ENCODE measurements at regions not wholly inside any gene's neighbourhood (a gene's known extent, or its start where the extent isn't known, plus 50 kb on each side); places are given as distances from the start of the nearest gene placed in this dataset.
"Not testable (repeated sequence)": the region's sequence is repeated elsewhere in the genome, so short reads cannot be mapped to it uniquely, and the experiment has no call there.

DNA sequence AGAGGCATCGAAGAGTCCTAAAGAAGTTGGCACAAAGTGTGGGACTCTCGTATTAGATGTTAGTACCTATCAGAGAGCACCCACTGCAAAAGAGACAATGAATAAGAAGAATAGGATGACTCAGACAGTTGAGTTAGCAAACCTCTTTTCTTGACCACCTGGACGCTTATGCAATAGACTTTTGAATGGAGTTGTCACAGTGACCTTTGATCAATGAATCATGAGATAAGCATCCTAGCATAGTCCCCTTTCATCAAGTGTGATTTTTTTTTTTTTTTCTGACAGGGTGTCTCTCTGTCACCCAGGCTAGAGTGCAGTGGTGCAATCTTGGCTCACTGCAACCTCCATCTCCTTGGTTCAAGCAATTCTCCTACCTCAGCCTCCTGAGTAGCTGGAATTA lies 1417.9 kb upstream of the GOT2 start:
- H3K27me3 Mint-ChIP-seq = no peaks in the 10 kb centered on the region
- no peak overlapping the region for H3K4me3 Mint-ChIP-seq
- H3K4me1 Mint-ChIP-seq = no peaks in the 10 kb centered on the region
- ATAC-seq (no peak), DNase-seq (no peak)
- no peaks in the 10 kb centered on the region for H3K36me3 Mint-ChIP-seq
- no peak overlapping the region for H3K27ac Mint-ChIP-seq
- POLR2A ChIA-PET = no interaction called here
- H3K9me3 Mint-ChIP-seq = peaks cover 5 to 31% (median 16%) of the 10 kb centered on the region in 9 donors

DNA sequence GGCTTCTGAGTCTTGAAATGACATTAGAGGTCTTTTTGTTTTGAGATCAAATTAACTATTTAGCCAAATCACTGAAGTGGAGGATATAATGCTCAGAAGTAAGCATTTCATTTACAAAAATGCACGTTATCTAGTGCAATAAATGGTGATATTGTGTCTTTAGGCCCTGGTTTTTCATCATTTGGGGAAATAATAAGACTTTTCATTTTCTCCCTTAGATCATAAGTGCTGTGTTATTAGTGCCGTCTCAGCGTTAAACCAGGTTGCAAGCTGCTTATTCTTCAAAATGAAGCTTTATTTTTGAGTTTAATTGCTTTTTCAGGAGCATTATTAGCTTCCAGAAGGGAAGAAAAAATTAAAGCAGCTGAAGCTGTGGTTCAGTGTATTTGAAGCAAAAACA lies 1416.8 kb upstream of the GOT2 start:
- Mint-ChIP-seq H3K36me3 (no peaks in the 10 kb centered on the region), H3K4me1 (no peaks in the 10 kb centered on the region), H3K9me3 (peaks cover 5 to 27% (median 16%) of the 10 kb centered on the region in 9 donors), H3K27ac (no peak overlapping the region), H3K4me3 (no peak overlapping the region), H3K27me3 (no peaks in the 10 kb centered on the region)
- no peak for DNase-seq
- POLR2A ChIA-PET = no interaction called here
- ATAC-seq = no peak

DNA sequence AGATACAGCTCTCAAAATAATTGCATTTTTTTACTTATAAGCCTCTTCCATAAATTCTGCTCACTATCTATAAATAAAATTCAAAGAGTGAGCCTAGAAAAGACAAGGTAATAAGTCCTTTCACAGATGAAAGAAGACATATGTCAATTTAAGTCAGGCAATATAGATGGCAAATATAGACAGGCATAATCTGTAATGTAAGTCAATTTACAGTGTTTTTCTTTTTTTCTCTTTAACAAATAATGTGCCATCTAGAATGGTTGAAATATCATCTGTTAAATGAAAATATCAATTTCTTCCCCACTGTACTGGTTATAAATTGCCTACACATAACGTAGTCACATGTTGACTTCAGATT lies 1409.2 kb upstream of the GOT2 start:
- Mint-ChIP-seq H3K27me3 (no peaks in the 10 kb centered on the region), H3K4me1 (no peaks in the 10 kb centered on the region), H3K27ac (no peak overlapping the region), H3K9me3 (peaks cover 5 to 26% (median 17%) of the 10 kb centered on the region in 9 donors), H3K4me3 (no peak overlapping the region), H3K36me3 (peaks cover 0 to 2% (median 0%) of the 10 kb centered on the region in 3 donors)
- DNase-seq (no peak), ATAC-seq (no peak)
- POLR2A ChIA-PET = no interaction called here

DNA sequence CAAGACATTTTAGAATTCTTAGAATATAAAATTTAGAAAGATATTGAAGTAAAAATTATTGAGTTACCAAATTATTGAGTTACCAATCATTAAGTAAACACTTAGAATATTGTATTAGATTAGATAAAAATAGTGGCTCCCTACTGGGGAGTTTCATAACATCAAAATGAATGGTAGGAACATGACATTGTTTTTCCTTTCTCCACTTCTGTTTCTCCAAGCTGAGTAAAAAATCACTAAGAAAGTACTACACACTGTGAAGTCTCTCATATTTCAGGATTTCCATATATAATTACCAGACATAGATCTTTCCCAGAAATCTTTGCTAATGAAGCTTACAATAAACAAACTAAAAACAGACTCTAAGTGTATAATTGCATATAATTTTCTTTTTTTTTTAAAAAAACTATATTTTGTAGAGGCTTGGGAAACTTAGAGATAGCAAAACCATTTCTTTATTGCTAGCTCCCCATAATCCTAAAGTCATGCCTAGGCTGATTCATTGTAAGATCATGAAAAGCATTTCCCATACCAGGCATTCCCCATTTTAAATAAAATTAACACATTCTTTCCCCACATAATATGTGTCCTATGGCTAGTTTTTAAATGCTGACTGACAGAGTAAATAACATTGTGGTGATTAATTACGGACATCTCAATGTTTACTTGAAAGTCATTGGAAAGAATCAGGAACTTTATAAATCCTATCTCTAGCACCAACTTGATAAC lies 1408.7 kb upstream of the GOT2 start:
- H3K27me3 Mint-ChIP-seq = no peaks in the 10 kb centered on the region
- no peak overlapping the region for H3K4me3 Mint-ChIP-seq
- ATAC-seq (no peak), DNase-seq (no peak)
- no peaks in the 10 kb centered on the region for H3K4me1 Mint-ChIP-seq
- H3K9me3 Mint-ChIP-seq = peaks cover 9 to 26% (median 16%) of the 10 kb centered on the region in 9 donors
- H3K27ac Mint-ChIP-seq = no peak overlapping the region
- POLR2A ChIA-PET = no interaction called here
- H3K36me3 Mint-ChIP-seq = peaks cover 0 to 8% (median 0%) of the 10 kb centered on the region in 3 donors

DNA sequence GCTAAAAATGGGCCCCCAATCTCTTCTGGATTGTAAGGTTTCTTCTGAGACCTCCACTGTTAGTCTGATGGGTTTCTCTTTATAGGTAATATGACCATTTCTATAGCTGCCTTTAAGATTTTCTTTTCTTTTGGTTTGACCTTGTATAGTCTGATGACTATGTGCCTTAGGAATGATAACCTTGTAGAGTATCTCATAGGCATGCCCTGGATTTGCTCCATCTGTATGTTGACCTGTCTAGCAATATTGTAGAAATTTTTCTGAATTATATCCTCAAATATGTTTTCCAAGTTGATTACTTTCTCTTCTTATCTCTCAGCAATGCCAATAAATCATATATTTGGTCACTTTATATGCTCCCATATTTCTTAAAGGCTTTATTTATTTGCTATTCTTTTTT lies 1403.8 kb upstream of the GOT2 start:
- Mint-ChIP-seq H3K36me3 (peaks cover 0 to 8% (median 0%) of the 10 kb centered on the region in 3 donors), H3K27ac (no peak overlapping the region), H3K27me3 (no peaks in the 10 kb centered on the region), H3K4me3 (no peak overlapping the region), H3K4me1 (no peaks in the 10 kb centered on the region), H3K9me3 (peaks cover 19 to 54% (median 25%) of the 10 kb centered on the region in 9 donors)
- DNase-seq (no peak), ATAC-seq (no peak)
- POLR2A ChIA-PET = no interaction called here

DNA sequence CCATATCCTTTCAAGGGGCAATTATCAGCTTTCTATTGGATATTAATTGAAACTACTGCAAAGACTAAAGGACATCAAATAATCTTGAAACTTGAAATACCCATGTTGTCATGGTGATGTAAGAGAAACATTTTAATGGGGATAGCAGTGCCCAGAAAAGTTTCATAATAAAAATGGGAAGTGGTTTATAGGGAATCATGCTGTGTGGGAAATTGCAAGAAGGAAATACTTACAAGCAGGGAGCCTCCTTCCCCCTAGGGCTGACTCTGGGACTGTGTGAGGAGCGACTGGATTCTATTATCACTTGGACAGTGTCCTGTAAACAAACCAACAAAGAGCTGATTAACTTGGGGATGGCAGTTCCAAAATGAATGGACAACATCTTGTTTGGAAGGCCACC lies 1393.1 kb upstream of the GOT2 start:
- Mint-ChIP-seq H3K27ac (no peak overlapping the region), H3K4me1 (no peaks in the 10 kb centered on the region), H3K27me3 (no peaks in the 10 kb centered on the region), H3K9me3 (peaks cover 0 to 51% (median 10%) of the 10 kb centered on the region in 9 donors), H3K36me3 (no peaks in the 10 kb centered on the region), H3K4me3 (no peak overlapping the region)
- POLR2A ChIA-PET = no interaction called here
- ATAC-seq = no peak
- no peak for DNase-seq

DNA sequence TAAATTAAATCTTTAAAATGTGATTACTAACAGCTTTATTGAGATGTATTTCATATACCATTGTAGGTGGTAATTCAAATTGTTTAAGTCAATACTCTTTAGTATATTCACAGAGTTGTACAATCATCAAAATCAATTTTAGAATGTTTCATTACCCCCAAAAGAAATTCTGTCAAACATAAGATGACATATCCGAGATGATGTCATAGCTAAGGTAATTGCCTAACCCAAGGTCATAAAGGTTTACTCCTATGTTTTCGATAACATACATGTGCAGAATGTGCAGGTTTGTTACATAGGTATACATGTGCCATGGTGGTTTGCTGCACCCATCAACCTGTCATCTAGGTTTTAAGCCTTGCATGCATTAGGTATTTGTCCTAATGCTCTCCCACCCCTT lies 1392.0 kb upstream of the GOT2 start:
- not testable (repeated sequence) for H3K27ac Mint-ChIP-seq, H3K4me3 Mint-ChIP-seq, H3K27me3 Mint-ChIP-seq, H3K4me1 Mint-ChIP-seq, H3K36me3 Mint-ChIP-seq, ATAC-seq, DNase-seq
- POLR2A ChIA-PET = interaction anchor here (0.6 kb wide), 1 partner anchor 1289 kb away, joined by 4 read pairs; no protein-coding TSS in a partner anchor
- peaks cover 0 to 46% (median 11%) of the 10 kb centered on the region in 9 donors for H3K9me3 Mint-ChIP-seq

DNA sequence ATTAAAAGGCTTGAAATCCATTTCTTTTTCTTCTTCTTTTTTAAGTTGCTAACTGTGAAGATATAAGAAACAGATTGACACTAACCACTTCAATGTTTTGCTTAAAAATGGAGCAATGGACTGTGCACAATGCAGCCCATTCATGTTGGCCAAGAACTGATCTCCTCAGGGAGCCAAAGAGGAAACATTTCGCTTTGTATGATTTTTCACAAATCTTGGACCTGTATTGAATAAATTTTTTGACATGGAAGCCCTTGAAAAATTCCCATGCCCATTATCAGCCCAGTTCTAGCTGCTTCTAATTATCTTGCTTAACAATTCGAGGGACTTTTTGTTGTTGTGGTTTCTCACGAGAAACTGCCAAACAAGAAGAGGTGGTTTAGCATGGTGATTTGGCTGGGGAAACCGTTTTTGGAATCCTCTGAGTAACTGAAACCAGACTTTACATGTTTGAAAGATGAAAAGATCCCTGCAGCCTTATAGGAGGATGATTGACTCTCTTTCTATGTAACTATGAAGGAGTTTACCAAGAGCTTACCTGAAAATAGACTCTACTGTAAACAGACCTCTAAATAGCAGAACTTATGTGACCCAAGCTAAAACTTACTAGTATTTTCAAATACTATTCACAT lies 1389.4 kb upstream of the GOT2 start:
- ATAC-seq = no peak
- Mint-ChIP-seq H3K27ac (no peak overlapping the region), H3K9me3 (peaks cover 0 to 38% (median 12%) of the 10 kb centered on the region in 9 donors), H3K4me1 (no peaks in the 10 kb centered on the region), H3K4me3 (no peak overlapping the region), H3K36me3 (no peaks in the 10 kb centered on the region), H3K27me3 (no peaks in the 10 kb centered on the region)
- POLR2A ChIA-PET = no interaction called here
- DNase-seq = no peak

DNA sequence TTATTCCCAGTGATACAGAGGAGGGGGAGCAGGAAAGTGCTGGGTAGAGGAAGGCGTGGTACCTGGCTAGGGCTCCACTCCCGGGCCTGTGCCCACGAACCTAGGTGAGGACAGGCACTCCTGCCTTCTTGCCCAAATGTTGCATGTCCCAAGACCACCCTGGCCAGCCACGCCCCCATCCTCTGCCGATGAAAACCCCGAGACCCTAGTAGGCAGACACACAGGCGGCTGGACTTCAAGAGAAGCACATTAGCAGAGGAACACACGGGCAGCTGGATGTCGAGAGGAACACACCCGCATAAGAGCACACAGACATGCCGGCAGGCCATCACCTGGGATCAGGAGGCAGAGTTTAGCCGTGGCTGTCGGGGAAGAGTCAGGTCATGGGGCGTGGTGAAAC lies 1386.5 kb upstream of the GOT2 start:
- Mint-ChIP-seq H3K9me3 (peaks cover 0 to 27% (median 5%) of the 10 kb centered on the region in 9 donors), H3K27ac (no peak overlapping the region), H3K4me1 (no peaks in the 10 kb centered on the region), H3K27me3 (no peaks in the 10 kb centered on the region), H3K4me3 (no peak overlapping the region), H3K36me3 (no peaks in the 10 kb centered on the region)
- no peak for ATAC-seq
- POLR2A ChIA-PET = no interaction called here
- no peak for DNase-seq

DNA sequence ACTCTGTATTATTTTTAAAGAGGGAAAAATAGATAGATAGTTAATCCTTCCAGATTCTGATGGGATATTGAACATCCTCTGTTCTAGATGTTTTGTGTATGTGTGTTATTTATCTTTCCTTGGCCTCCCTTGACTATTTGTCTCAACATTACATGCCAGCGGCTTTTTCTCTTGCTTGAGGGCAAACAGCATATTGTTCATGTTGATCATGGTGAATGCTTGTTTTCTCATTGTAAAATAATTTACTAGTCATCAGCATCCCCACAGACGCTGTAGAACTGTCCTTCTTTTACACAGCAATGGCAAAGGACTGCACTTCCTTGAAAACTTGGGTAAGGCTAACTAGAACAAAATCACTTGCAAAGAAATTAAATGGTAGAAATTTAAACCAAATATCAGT lies 1376.4 kb upstream of the GOT2 start:
- no peak overlapping the region for H3K4me3 Mint-ChIP-seq
- peaks cover 0 to 22% (median 9%) of the 10 kb centered on the region in 9 donors for H3K9me3 Mint-ChIP-seq
- no peaks in the 10 kb centered on the region for H3K27me3 Mint-ChIP-seq
- H3K4me1 Mint-ChIP-seq = peaks cover 0 to 3% (median 2%) of the 10 kb centered on the region in 4 donors
- H3K27ac Mint-ChIP-seq = peak overlapping the region in 1 of 10 donors; percentile 50
- no peak for DNase-seq
- POLR2A ChIA-PET = no interaction called here
- ATAC-seq = no peak
- H3K36me3 Mint-ChIP-seq = no peaks in the 10 kb centered on the region

DNA sequence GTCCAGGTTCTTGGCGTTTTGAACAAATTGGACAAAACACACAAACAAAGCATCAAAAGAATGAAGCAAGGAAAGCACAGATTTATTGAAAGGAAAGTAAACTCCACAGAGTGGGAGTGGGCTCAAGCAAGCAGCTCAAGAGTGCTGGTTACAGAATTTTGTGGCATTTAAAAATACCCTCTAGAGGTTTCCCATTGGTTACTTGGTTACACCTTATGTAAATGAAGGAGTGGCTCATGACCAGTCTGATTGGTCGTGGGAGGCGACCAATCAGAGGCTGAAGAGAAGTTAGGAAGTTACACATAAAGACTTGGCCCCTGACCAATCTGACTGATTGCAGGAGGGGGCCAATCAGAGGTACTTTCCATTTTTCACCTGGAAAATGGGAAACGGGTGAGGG lies 1373.8 kb upstream of the GOT2 start:
- no peaks in the 10 kb centered on the region for H3K36me3 Mint-ChIP-seq
- peaks cover 0 to 3% (median 2%) of the 10 kb centered on the region in 4 donors for H3K4me1 Mint-ChIP-seq
- H3K4me3 Mint-ChIP-seq = no peak overlapping the region
- POLR2A ChIA-PET = no interaction called here
- no peak overlapping the region for H3K27ac Mint-ChIP-seq
- H3K9me3 Mint-ChIP-seq = peaks cover 5 to 25% (median 9%) of the 10 kb centered on the region in 9 donors
- H3K27me3 Mint-ChIP-seq = no peaks in the 10 kb centered on the region
- DNase-seq (no peak), ATAC-seq (no peak)

DNA sequence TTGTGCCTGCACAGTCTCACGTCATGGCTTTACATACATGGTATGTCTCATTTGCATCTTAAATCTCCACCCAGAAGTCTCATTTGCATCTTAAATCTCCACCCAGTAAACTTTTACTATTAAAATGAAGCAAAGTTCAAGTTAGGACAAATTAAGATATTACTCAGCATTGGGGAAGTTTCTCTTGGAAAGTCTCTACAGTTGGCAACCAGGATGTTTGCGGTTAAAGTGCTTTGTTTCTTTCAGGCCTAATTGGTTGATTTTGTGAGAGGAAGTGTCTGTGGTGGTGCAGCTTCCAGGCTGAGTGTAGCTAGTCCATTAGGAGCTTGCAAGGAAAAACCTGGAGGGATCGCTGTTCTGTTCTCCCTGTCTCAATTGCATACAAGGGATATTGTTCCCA lies 1373.3 kb upstream of the GOT2 start:
- Mint-ChIP-seq H3K27ac (no peak overlapping the region), H3K4me3 (no peak overlapping the region), H3K9me3 (peaks cover 5 to 25% (median 8%) of the 10 kb centered on the region in 9 donors), H3K36me3 (no peaks in the 10 kb centered on the region), H3K4me1 (peaks cover 0 to 3% (median 2%) of the 10 kb centered on the region in 4 donors), H3K27me3 (no peaks in the 10 kb centered on the region)
- POLR2A ChIA-PET = no interaction called here
- no peak for ATAC-seq
- no peak for DNase-seq

DNA sequence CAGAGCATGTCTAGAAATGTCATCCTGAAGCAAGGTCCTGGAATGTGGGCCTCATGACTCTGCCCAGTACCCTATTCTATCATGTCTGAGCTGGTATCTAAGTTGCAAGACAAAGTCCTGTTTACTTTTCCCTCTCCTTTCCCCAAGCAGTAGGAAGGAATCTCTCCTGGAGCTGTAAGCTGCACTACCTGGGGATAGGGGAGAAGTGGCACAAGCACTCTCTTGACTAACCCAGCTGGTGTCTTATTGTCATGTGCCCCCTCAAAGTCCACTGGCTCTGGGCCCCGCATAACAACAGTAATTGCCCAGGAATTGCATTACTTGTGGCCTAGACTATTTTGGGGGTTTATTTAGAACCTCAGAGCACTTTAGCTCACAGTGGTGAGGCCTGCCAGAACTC lies 1366.3 kb upstream of the GOT2 start:
- Mint-ChIP-seq H3K27ac (no peak overlapping the region), H3K4me3 (no peak overlapping the region), H3K36me3 (no peaks in the 10 kb centered on the region), H3K4me1 (no peaks in the 10 kb centered on the region), H3K27me3 (no peaks in the 10 kb centered on the region), H3K9me3 (peaks cover 8 to 36% (median 17%) of the 10 kb centered on the region in 9 donors)
- POLR2A ChIA-PET = no interaction called here
- no peak for ATAC-seq
- no peak for DNase-seq

DNA sequence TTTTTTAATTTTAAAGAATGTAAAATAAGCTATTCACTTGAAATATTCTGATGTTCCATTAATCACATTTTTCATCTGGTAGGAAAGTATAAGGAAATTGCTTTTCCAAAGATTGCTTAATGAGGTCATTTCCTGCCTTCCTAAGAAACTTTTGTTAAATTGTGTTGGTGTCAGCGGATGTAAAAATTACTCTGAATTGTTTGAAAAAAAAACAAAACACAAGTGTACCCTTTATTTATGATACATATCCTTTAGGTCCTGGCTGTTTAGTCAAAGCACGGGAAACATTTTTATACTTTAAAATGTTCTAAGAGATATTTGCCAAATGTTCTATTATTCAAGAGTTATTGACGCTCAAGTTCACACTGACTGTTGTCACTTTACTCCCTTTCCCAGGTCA lies 1357.4 kb upstream of the GOT2 start:
- Mint-ChIP-seq H3K36me3 (no peaks in the 10 kb centered on the region), H3K4me1 (no peaks in the 10 kb centered on the region), H3K27ac (no peak overlapping the region), H3K4me3 (no peak overlapping the region), H3K27me3 (no peaks in the 10 kb centered on the region), H3K9me3 (peaks cover 0 to 33% (median 12%) of the 10 kb centered on the region in 9 donors)
- POLR2A ChIA-PET = no interaction called here
- ATAC-seq = no peak
- DNase-seq = no peak

Data from naive thymus-derived CD8-positive, alpha-beta T cell (primary cell).